ENCODE measurements at regions not wholly inside any gene's neighbourhood (a gene's known extent, or its start where the extent isn't known, plus 50 kb on each side); places are given as distances from the start of the nearest gene placed in this dataset.

- TF ChIP-seq, protein P1, sequence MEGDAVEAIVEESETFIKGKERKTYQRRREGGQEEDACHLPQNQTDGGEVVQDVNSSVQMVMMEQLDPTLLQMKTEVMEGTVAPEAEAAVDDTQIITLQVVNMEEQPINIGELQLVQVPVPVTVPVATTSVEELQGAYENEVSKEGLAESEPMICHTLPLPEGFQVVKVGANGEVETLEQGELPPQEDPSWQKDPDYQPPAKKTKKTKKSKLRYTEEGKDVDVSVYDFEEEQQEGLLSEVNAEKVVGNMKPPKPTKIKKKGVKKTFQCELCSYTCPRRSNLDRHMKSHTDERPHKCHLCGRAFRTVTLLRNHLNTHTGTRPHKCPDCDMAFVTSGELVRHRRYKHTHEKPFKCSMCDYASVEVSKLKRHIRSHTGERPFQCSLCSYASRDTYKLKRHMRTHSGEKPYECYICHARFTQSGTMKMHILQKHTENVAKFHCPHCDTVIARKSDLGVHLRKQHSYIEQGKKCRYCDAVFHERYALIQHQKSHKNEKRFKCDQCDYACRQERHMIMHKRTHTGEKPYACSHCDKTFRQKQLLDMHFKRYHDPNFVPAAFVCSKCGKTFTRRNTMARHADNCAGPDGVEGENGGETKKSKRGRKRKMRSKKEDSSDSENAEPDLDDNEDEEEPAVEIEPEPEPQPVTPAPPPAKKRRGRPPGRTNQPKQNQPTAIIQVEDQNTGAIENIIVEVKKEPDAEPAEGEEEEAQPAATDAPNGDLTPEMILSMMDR (IDR thresholded peaks at IDR 0.05), result no peak
- TF ChIP-seq POLR2A (IDR thresholded peaks at IDR 0.05) (no peak), POLR2AphosphoS5 (IDR thresholded peaks at IDR 0.05) (no peak)
Measured at GRCh38 chr10:33760056-33760943, 425.8 kb upstream of the NRP1 start.

Data from sigmoid colon (tissue), 4 donors.